HG03095 (cell line): ENCODE measurements at regions not wholly inside any gene's neighbourhood (a gene's known extent, or its start where the extent isn't known, plus 50 kb on each side); places are given as distances from the start of the nearest gene placed in this dataset.
"Not testable (repeated sequence)": the region's sequence is repeated elsewhere in the genome, so short reads cannot be mapped to it uniquely, and the experiment has no call there.

ENCODE experiments used
- ATAC-seq: cut with Tn5 transposase; IDR thresholded peaks from one replicate; pipeline ENCODE4 v1.9.1; 2021; ENCODE audit warnings: moderate library complexity; ENCODE audit not compliant: unreplicated experiment

- ATAC-seq: no peak
Observed at GRCh38 chr2:203585516-203585915, 50.4 kb upstream of the RAPH1 start.

DNA sequence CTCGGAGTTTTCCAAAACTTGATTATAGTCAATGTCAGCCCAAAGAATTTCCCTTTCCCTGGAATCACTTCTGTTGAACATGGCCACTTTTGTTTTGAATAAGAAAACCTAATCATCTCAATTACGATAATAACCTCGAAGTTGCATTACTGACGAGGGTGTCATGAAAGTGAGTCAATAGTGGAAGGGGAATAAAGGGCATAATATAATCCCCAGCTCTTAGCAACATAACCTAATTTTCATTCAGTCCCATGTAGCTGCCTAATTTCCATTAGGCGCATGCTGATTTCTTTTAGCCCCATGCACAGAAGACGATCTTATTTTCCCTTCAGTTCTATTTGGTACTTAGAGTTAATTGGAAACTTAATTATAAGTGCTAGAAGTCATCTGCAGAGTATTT is 51.1 kb upstream of the RAPH1 start:
- ATAC-seq: no peak

- ATAC-seq: no peak
Observed at GRCh38 chr2:203586696-203587095, 51.6 kb upstream of the RAPH1 start.

- no peak for ATAC-seq
Observed at GRCh38 chr2:203590496-203590895, 55.4 kb upstream of the RAPH1 start.

DNA sequence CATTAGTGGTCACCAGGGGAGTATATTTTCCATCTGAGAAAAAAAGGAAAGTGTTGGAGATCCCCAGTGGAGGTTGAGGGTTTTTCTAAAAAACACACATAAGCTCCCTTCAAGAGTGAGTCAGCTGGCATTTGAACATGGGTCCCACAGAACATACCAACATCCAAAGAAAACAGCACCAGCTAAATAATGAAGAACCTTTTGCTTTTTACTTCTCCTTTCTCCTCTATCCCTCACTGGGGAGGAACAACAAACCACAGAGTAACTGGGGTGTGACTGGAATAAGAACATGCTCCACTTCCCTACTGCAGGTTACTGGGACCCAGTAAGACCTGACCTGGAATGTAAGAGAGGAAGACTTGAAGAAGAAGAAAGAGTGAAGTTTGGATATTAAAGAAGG is 56.5 kb upstream of the RAPH1 start:
- ATAC-seq: no peak

- no peak for ATAC-seq
Observed at GRCh38 chr2:203592470-203592869, 57.4 kb upstream of the RAPH1 start.

DNA sequence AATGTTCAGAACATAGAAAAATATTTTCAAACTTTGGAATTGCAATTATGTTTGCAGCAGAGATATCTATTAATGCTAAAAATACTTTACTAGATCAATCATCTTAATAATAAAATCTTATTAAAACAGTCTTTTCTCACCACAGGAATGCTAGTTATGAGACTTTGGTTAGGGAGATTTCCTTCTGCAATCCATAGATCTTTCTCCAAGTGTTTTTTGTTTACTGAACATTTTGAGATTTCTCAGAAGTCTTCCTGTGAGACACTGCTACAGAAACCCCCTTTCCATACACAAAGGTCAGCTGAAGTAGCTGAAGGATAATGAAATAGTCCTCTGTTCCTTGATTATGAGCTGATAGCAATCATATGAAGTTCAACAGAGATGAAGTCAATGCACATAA is 59.4 kb upstream of the RAPH1 start:
- no peak for ATAC-seq

DNA sequence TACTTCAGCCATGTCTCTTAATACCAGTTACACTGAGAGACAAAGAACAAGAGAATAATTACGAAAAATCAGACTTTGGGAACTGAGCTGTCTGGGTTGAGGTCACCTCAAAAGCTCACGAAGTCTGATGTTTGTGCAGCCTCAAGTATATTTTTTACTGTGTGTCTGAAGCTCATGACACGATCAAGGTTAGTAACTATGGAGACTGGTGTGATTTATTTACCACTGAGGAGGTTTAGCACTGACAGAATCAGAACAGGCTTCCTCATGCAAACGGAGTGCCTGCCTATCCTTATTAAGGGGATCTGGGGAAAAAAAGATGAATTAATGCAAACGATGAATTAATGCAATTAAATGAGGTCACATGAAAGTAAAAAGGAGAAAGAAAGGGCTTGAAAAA is 61.1 kb upstream of the RAPH1 start:
- ATAC-seq: no peak

- ATAC-seq: peak; percentile 59
Observed at GRCh38 chr2:203599509-203599908, 64.4 kb upstream of the RAPH1 start.

DNA sequence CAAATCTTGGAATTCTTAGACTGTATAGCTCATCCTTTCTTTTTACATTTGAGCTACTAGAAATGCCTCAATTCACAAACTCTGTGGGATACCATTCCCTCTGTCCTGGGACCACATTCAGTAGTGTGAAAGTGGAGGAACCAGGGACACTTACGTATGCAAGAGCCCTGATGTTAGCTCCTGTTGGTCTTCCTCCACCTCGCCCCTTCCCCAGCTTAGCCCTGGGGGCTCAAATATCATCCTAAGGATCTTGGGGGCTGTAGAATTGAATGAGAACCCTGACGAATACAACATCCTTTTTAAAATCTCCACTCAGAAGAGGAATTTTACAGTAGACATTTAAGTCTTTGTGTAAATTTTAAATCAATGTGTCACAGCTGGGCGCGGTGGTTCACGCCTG is 65.2 kb upstream of the RAPH1 start:
- ATAC-seq: no peak

GRCh38 chr2:203603456-203604389 is 68.6 kb upstream of the RAPH1 start:
- ATAC-seq: no peak

DNA sequence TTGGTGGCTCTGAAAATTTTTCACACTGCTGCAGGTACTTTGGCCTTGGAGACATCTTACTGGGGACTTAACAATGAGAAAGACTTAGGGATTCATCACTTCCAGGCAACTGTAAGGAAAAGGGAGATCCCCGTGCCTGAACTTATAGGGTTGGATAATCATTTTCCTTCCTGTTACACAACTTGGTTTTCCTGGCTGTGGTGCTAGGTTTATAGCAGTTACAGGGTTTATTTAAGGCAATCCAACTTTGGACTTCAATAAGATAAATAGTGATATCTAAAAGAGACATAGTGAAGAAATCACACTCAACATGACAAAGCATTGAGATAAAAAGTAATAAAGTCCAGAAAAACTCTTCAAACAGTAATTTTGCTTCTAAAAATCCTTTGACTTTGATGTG is 70.2 kb upstream of the RAPH1 start:
- no peak for ATAC-seq

- ATAC-seq: no peak
Observed at GRCh38 chr2:203606051-203606450, 71.0 kb upstream of the RAPH1 start.

DNA sequence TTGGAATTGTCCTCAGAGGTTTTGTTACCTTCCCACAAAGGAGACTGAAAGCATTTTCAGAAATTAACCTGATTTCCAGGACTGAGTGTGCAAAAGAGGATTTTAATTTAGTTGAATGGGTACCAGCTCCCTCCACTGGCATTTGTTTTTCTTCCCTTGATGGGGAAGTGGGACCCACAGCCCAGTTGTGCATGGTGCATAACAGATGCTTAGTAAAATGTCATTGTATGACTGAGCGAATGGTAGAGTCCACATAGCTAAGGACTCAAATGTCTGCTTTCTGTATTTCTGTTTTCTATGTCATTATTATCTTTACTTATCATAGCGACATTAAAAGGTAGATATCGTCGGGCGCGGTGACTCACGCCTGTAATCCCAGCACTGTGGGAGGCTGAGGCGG is 75.5 kb upstream of the RAPH1 start:
- no peak for ATAC-seq

DNA sequence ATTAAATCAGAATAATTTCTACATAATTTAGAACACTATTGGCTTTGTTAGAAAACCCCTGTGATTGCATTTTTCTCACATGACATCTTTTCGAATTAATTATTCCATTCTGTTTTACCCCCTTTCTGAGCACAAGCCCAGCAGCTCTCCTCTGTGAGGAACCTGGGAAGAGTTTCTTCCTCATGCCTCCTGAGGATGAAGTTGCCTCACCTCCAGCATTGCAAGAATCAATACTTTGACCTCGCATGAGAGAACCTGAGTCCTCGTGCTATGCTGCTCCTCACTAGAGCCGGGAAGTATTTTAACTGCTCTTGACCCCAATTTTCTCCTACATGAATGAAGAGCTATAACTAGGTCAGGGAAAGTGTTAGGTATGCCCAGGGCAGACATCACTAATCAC is 77.1 kb upstream of the RAPH1 start:
- ATAC-seq: no peak

GRCh38 chr2:203619267-203619878 is 84.3 kb upstream of the RAPH1 start:
- ATAC-seq: no peak

GRCh38 chr2:203621981-203622515 is 84.4 kb upstream of the CD28 start:
- no peak for ATAC-seq

DNA sequence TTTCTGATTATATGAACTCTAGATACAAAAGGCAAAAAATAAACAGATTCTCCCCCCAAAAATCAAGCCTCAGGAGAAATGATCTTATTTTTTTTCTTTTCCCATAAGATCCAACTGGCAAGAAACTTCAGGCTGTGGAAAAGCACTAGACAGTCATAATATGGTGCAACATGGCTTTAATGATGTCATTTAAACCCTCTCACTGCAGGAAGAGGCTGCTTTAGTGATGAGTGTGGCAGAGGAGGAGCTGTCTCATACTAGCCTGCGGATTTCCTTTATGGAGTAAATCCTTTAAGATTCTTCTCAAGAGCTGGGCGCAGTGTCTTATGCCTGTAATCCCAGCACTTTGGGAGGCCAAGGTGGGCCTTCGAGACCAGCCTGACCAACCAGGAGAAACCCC is 83.3 kb upstream of the CD28 start:
- ATAC-seq: no peak

- ATAC-seq: no peak
Observed at GRCh38 chr2:203623661-203624060, 82.8 kb upstream of the CD28 start.

- ATAC-seq: no peak
Observed at GRCh38 chr2:203625701-203626100, 80.7 kb upstream of the CD28 start.

DNA sequence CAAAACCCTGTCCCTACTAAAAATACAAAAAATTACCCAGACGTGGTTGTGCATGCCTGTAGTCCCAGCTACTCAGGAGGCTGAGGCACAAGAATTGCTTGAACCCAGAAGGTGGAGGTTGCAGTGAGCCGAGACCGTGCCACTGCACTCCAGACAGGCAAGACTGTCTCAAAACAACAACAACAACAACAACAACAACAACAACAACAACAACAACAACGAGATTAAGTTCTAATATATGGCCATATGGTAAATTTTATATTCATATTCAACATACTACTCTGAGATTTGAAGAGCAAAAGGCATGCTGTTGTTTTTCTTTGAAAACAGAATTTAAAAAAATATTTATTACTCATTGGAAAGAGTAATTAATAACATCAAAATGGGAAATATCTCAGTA is 80.2 kb upstream of the CD28 start:
- not testable (repeated sequence) for ATAC-seq

DNA sequence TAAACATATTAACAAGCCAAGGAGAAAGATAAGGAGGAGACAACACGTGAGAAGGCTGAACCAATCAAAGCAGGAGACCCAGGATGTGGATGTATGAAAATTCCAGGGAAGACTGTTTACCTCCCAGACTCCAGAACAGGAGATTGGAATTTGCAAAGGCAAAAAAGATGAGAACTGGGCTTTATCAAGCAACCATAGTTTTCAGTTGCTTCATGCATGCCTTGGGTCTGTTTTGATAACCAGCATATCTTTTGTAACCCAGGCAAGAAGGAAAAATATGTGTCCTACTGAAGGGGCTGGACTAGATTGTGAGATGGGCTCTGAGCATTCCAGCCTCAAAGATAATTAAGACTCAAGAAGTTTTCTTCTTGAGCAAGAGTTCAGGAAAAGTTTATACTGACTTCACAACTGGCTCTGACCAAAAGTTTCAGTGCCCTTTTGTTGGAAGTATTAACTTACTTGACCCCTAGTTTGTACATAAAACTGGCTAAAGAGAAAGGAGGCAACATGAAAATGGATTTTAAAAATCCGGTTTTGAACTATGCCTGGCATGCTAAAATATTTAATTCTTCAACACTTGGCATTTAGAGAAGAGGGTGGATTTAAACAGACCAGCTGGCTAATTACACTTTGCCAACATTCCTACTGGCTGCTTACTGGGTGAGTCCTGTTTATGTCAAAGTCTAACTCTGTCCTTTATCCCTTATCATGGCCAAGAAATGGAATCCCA is 79.3 kb upstream of the CD28 start:
- no peak for ATAC-seq
